MCF 10A (cell line): ENCODE measurements at regions not wholly inside any gene's neighbourhood (a gene's known extent, or its start where the extent isn't known, plus 50 kb on each side); places are given as distances from the start of the nearest gene placed in this dataset.

ENCODE experiments used
- BruUV-seq: library from RNA; stranded (reverse); fragments of 400-500 nt; replicated peaks from 2 replicates; lab custom pipeline; 2021; lab: Mats Ljungman, UMichigan
- CTCF ChIA-PET: fragments of 300-600 bp; sonication (Branson Sonifier 250); formaldehyde crosslinking; extraction: SDS; loops from one replicate; lab custom pipeline; 2021; ENCODE audit warnings: antibody characterized with exemption, inconsistent platforms; lab: Yijun Ruan, JAX
- POLR2A ChIA-PET: fragments of 300-600, 350-650 bp; sonication (Branson Sonifier 250); formaldehyde crosslinking; extraction: SDS; loops from one replicate; lab custom pipeline; 2020; ENCODE audit warnings: antibody characterized with exemption, inconsistent platforms; lab: Yijun Ruan, JAX
- DNase-seq: peaks from one replicate; pipeline ENCODE4 v3.0.0-alpha.2; 2018; ENCODE audit not compliant: unreplicated experiment
- H3K27ac Mint-ChIP-seq: one replicate; pipeline ENCODE4 v1.8.0; 2022; ENCODE audit warnings: mild to moderate bottlenecking, low read depth, mixed read lengths; ENCODE audit not compliant: unreplicated experiment
- H3K27me3 Mint-ChIP-seq: one replicate; pipeline ENCODE4 v1.8.0; 2022; ENCODE audit warnings: mixed read lengths; ENCODE audit not compliant: insufficient read depth, unreplicated experiment
- H3K36me3 Mint-ChIP-seq: one replicate; pipeline ENCODE4 v1.8.0; 2022; ENCODE audit warnings: mild to moderate bottlenecking, moderate library complexity, mixed read lengths; ENCODE audit not compliant: insufficient read depth, unreplicated experiment
- H3K4me1 Mint-ChIP-seq: one replicate; pipeline ENCODE4 v1.8.0; 2022; ENCODE audit warnings: mixed read lengths; ENCODE audit not compliant: insufficient read depth, unreplicated experiment
- H3K4me3 Mint-ChIP-seq: one replicate; pipeline ENCODE4 v1.8.0; 2022; ENCODE audit warnings: mild to moderate bottlenecking, moderate library complexity, mixed read lengths; ENCODE audit not compliant: unreplicated experiment
- H3K9me3 Mint-ChIP-seq: one replicate; pipeline ENCODE4 v1.8.0; 2022; ENCODE audit warnings: mixed read lengths; ENCODE audit not compliant: unreplicated experiment
- intact Hi-C: fragments of 100-400 bp; cut with micrococcal nuclease; formaldehyde crosslinking; loops from 2 replicates; pipeline ENCODE4 v1.14.1; 2022
- TF ChIP-seq, protein P1 (sequence below): fragments of 200-600 bp; IDR thresholded peaks from one replicate; pipeline ENCODE4 v1.8.0; 2022; ENCODE audit warnings: antibody characterized with exemption, mild to moderate bottlenecking; ENCODE audit not compliant: unreplicated experiment

DNA sequence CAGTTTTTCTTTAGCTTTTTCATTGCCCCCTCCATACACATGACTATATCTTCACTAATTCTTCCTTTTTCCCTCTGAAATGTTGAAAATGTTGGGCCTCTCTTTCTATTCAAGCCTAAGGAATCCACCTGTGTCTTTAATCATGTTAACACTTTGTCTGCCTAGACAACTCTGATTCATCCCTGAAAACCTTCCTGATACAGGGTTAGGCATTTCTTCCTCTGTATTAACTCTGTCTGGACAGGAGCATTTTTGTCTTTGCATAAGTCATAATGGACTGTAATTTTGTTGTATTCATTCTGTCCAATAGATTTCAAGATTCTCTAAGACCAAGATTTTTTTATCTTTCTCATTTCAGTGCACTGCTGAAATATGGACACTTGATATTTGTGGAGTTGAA is 297.3 kb downstream of the IKZF2 start:
- BruUV-seq: no TSS peak
- no peak overlapping the region for H3K27ac Mint-ChIP-seq
- H3K9me3 Mint-ChIP-seq: no peaks in the 10 kb centered on the region
- H3K36me3 Mint-ChIP-seq: no peaks in the 10 kb centered on the region
- ChIA-PET CTCF (interaction anchor here (0.6 kb wide), 1 partner anchor 38 kb away, joined by 3 read pairs; no protein-coding TSS in a partner anchor), POLR2A (no interaction called here)
- H3K4me3 Mint-ChIP-seq: no peak overlapping the region
- DNase-seq: no peak
- intact Hi-C loops: no loop called here
- H3K27me3 Mint-ChIP-seq: no peaks in the 10 kb centered on the region
- H3K4me1 Mint-ChIP-seq: no peaks in the 10 kb centered on the region
- TF ChIP-seq, protein P1, sequence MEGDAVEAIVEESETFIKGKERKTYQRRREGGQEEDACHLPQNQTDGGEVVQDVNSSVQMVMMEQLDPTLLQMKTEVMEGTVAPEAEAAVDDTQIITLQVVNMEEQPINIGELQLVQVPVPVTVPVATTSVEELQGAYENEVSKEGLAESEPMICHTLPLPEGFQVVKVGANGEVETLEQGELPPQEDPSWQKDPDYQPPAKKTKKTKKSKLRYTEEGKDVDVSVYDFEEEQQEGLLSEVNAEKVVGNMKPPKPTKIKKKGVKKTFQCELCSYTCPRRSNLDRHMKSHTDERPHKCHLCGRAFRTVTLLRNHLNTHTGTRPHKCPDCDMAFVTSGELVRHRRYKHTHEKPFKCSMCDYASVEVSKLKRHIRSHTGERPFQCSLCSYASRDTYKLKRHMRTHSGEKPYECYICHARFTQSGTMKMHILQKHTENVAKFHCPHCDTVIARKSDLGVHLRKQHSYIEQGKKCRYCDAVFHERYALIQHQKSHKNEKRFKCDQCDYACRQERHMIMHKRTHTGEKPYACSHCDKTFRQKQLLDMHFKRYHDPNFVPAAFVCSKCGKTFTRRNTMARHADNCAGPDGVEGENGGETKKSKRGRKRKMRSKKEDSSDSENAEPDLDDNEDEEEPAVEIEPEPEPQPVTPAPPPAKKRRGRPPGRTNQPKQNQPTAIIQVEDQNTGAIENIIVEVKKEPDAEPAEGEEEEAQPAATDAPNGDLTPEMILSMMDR: no peak

DNA sequence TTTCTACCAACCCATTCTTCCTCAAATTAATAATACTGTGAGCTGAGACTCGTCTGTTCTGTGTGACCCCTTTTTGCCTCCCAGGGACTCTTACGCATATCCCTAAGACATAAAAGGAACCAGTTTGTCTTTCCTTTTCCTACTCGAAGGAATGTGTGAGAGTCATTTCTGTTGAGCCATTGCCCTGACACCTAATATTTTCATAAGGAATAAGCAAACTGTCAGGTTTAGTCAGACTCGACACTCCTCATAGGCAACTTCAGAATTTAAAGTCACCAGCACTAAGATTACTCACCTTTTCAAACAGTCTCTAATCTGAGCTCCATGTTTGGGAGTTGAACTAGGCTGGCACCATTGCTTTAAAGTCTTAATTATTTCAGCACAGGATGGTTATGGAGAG is 305.5 kb downstream of the IKZF2 start:
- H3K9me3 Mint-ChIP-seq: no peaks in the 10 kb centered on the region
- no peaks in the 10 kb centered on the region for H3K36me3 Mint-ChIP-seq
- TF ChIP-seq, protein P1: no peak
- H3K4me1 Mint-ChIP-seq: peaks cover 36% of the 10 kb centered on the region
- H3K27me3 Mint-ChIP-seq: no peaks in the 10 kb centered on the region
- intact Hi-C loops: loop anchor here (5.0 kb wide), 1 partner anchor 306 kb away; the partner anchor contains the start of gene IKZF2
- H3K4me3 Mint-ChIP-seq: peak overlapping the region; percentile 38
- CTCF ChIA-PET: interaction anchor here (0.6 to 0.7 kb wide), 3 partner anchors 249 to 304 kb away, joined by 3 to 4 read pairs (median 3); no protein-coding TSS in a partner anchor
- POLR2A ChIA-PET: interaction anchor here (0.6 kb wide), 1 partner anchor 146 kb away, joined by 3 read pairs; no protein-coding TSS in a partner anchor
- BruUV-seq: no TSS peak
- H3K27ac Mint-ChIP-seq: peak overlapping the region; percentile 87
- peak; percentile 31 for DNase-seq

- TF ChIP-seq, protein P1: no peak
- H3K9me3 Mint-ChIP-seq: no peaks in the 10 kb centered on the region
- CTCF ChIA-PET: interaction anchor here (0.9 to 2.0 kb wide), 4 partner anchors 48 to 400 kb away, joined by 3 to 6 read pairs (median 6); no protein-coding TSS in a partner anchor
- TSS peak; percentile 75 for BruUV-seq
- H3K27ac Mint-ChIP-seq: peak overlapping the region; percentile 87
- H3K4me1 Mint-ChIP-seq: peaks cover 36% of the 10 kb centered on the region
- H3K4me3 Mint-ChIP-seq: no peak overlapping the region
- POLR2A ChIA-PET: interaction anchor here (0.7 to 2.0 kb wide), 7 partner anchors 31 to 309 kb away, joined by 3 to 8 read pairs (median 5); partner anchors contain the start of gene IKZF2
- no peaks in the 10 kb centered on the region for H3K36me3 Mint-ChIP-seq
- peak; percentile 62 for DNase-seq
- no peaks in the 10 kb centered on the region for H3K27me3 Mint-ChIP-seq
- intact Hi-C loops: no loop called here
Measured at GRCh38 chr2:212843409-212844199, 305.0 kb upstream of the ERBB4 start.

- DNase-seq: peak; percentile 31
- TF ChIP-seq, protein P1: no peak
- TSS peak; percentile 52 for BruUV-seq
- peak overlapping the region; percentile 87 for H3K27ac Mint-ChIP-seq
- H3K4me3 Mint-ChIP-seq: no peak overlapping the region
- ChIA-PET POLR2A (interaction anchor here (0.7 to 2.0 kb wide), 7 partner anchors 31 to 310 kb away, joined by 3 to 8 read pairs (median 5); partner anchors contain the start of gene IKZF2), CTCF (interaction anchor here (0.9 to 1.9 kb wide), 3 partner anchors 65 to 400 kb away, joined by 3 to 6 read pairs (median 6); no protein-coding TSS in a partner anchor)
- H3K4me1 Mint-ChIP-seq: peaks cover 36% of the 10 kb centered on the region
- H3K9me3 Mint-ChIP-seq: no peaks in the 10 kb centered on the region
- no peaks in the 10 kb centered on the region for H3K27me3 Mint-ChIP-seq
- intact Hi-C loops: no loop called here
- no peaks in the 10 kb centered on the region for H3K36me3 Mint-ChIP-seq
Measured at GRCh38 chr2:212842544-212843185, 304.1 kb upstream of the ERBB4 start.
